ENCODE measurements at regions not wholly inside any gene's neighbourhood (a gene's known extent, or its start where the extent isn't known, plus 50 kb on each side); places are given as distances from the start of the nearest gene placed in this dataset.

- WGBS = 99% methylated on average over 2 of the region's 2 CpGs
- H3K4me3 ChIP-seq = no peak overlapping the region
Observed at GRCh38 chr13:24068472-24068871, 92.0 kb upstream of the SPATA13 start.

GRCh38 chr13:24071016-24071415 lies 89.5 kb upstream of the SPATA13 start:
- no peaks in the 10 kb centered on the region for H3K9me3 ChIP-seq
- TF ChIP-seq POLR2A (IDR thresholded peaks at IDR 0.05; ENCODE audit: low read depth) (no peak), EP300 (IDR thresholded peaks at IDR 0.05) (no peak), POLR2AphosphoS5 (IDR thresholded peaks at IDR 0.05) (no peak), CTCF (IDR thresholded peaks at IDR 0.05) (no peak)
- H3K27ac ChIP-seq (replicated peaks in 1 of 4) = no peak overlapping the region
- H3K4me3 ChIP-seq = no peak overlapping the region
- peaks cover 0 to 22% (median 7%) of the 10 kb centered on the region in 4 donors for H3K4me1 ChIP-seq
- H3K36me3 ChIP-seq = no peaks in the 10 kb centered on the region
- WGBS = 93% methylated on average over 1 of the region's 1 CpG
- H3K27me3 ChIP-seq = no peaks in the 10 kb centered on the region
- DNase-seq (ENCODE audit: extremely low spot score) = no peak
- intact Hi-C loops (cut with DNase I) = no loop called here

More at GRCh38 chr13:24068472-24068871, 92.0 kb upstream of the SPATA13 start:
- Histone ChIP-seq H3K27ac (replicated peaks in 1 of 4) (no peak overlapping the region), H3K27me3 (no peaks in the 10 kb centered on the region), H3K4me1 (peaks cover 0 to 8% (median 4%) of the 10 kb centered on the region in 4 donors), H3K9me3 (no peaks in the 10 kb centered on the region), H3K36me3 (no peaks in the 10 kb centered on the region)
- TF ChIP-seq POLR2AphosphoS5 (IDR thresholded peaks at IDR 0.05) (no peak), POLR2A (IDR thresholded peaks at IDR 0.05; ENCODE audit: low read depth) (no peak), CTCF (IDR thresholded peaks at IDR 0.05) (no peak), EP300 (IDR thresholded peaks at IDR 0.05) (no peak)
- no peak for DNase-seq (ENCODE audit: extremely low spot score)
- intact Hi-C loops (cut with DNase I) = no loop called here

GRCh38 chr13:24071423-24072075 lies 89.0 kb upstream of the SPATA13 start:
- WGBS = 75% methylated on average over 6 of the region's 6 CpGs
- no peak overlapping the region for H3K4me3 ChIP-seq
- no peak for DNase-seq (ENCODE audit: extremely low spot score)
- TF ChIP-seq POLR2AphosphoS5 (IDR thresholded peaks at IDR 0.05) (no peak), POLR2A (IDR thresholded peaks at IDR 0.05; ENCODE audit: low read depth) (no peak)
- H3K27me3 ChIP-seq = no peaks in the 10 kb centered on the region
- H3K36me3 ChIP-seq = no peaks in the 10 kb centered on the region
- intact Hi-C loops (cut with DNase I) = no loop called here
- H3K27ac ChIP-seq (replicated peaks in 1 of 4) = no peak overlapping the region
- H3K9me3 ChIP-seq = no peaks in the 10 kb centered on the region
- peaks cover 0 to 27% (median 7%) of the 10 kb centered on the region in 4 donors for H3K4me1 ChIP-seq

GRCh38 chr13:24073657-24074056 lies 86.9 kb upstream of the SPATA13 start:
- Histone ChIP-seq H3K9me3 (no peaks in the 10 kb centered on the region), H3K27ac (replicated peaks in 1 of 4) (no peak overlapping the region), H3K27me3 (no peaks in the 10 kb centered on the region), H3K36me3 (no peaks in the 10 kb centered on the region), H3K4me3 (no peak overlapping the region), H3K4me1 (peaks cover 0 to 27% (median 7%) of the 10 kb centered on the region in 4 donors)
- intact Hi-C loops (cut with DNase I) = no loop called here
- no peak for TF ChIP-seq POLR2AphosphoS5 (IDR thresholded peaks at IDR 0.05)
- TF ChIP-seq EP300 (IDR thresholded peaks at IDR 0.05) = no peak
- no peak for TF ChIP-seq CTCF (IDR thresholded peaks at IDR 0.05)
- no peak for TF ChIP-seq POLR2A (IDR thresholded peaks at IDR 0.05; ENCODE audit: low read depth)
- no peak for DNase-seq (ENCODE audit: extremely low spot score)
- WGBS = 96% methylated on average over 2 of the region's 2 CpGs

- TF ChIP-seq POLR2AphosphoS5 (IDR thresholded peaks at IDR 0.05) = no peak
- TF ChIP-seq EP300 (IDR thresholded peaks at IDR 0.05) = no peak
- TF ChIP-seq CTCF (IDR thresholded peaks at IDR 0.05) = no peak
- TF ChIP-seq POLR2A (IDR thresholded peaks at IDR 0.05; ENCODE audit: low read depth) = no peak
- DNase-seq (ENCODE audit: extremely low spot score) = no peak
- H3K27me3 ChIP-seq = no peaks in the 10 kb centered on the region
- 65% methylated on average over 2 of the region's 2 CpGs for WGBS
- no peaks in the 10 kb centered on the region for H3K9me3 ChIP-seq
- no peak overlapping the region for H3K4me3 ChIP-seq
- no peaks in the 10 kb centered on the region for H3K36me3 ChIP-seq
- intact Hi-C loops (cut with DNase I) = no loop called here
- H3K27ac ChIP-seq (replicated peaks in 1 of 4) = no peak overlapping the region
- H3K4me1 ChIP-seq = peaks cover 0 to 27% (median 7%) of the 10 kb centered on the region in 4 donors
Observed at GRCh38 chr13:24074678-24075077, 85.8 kb upstream of the SPATA13 start.

Data from esophagus muscularis mucosa (tissue), 4 donors.